H1 (cell line): ENCODE measurements at regions not wholly inside any gene's neighbourhood (a gene's known extent, or its start where the extent isn't known, plus 50 kb on each side); places are given as distances from the start of the nearest gene placed in this dataset.

ENCODE experiments used
- CTCF ChIA-PET: fragments of 300-600 bp; sonication (Branson Sonifier 250); formaldehyde crosslinking; loops from one replicate; lab custom pipeline; 2021; ENCODE audit not compliant: partially characterized antibody; lab: Charles Lee
- POLR2A ChIA-PET: fragments of 300-600 bp; sonication (Branson Sonifier 250); formaldehyde crosslinking; loops from one replicate; lab custom pipeline; 2021; ENCODE audit warnings: inconsistent platforms; ENCODE audit not compliant: partially characterized antibody; lab: Charles Lee
- DNase-seq, 2 experiments: peaks; one replicate each; pipeline versions ENCODE4 v3.0.0 to v3.0.0-alpha.2; 2010 to 2022; ENCODE audit warnings: low spot score in 2 of 2, low read depth in 1 of 2, mixed read lengths in 1 of 2
- FAIRE-seq: peaks from 2 replicates; lab custom pipeline; 2011; peaks lifted over from hg19 to GRCh38; lab: Jason Lieb, UNC
- H2AFZ ChIP-seq: 2 replicates; pipeline ENCODE4 v1.8.1; 2012; ENCODE audit warnings: low read length, inconsistent platforms
- H2AK5ac ChIP-seq: 2 replicates; pipeline ENCODE4 v1.6.1; 2013; ENCODE audit warnings: low read depth, low read length
- H2BK120ac ChIP-seq: replicated peaks from 2 replicates; pipeline ENCODE3; 2013; ENCODE audit warnings: low read depth, low read length, inconsistent platforms
- H2BK12ac ChIP-seq: 2 replicates; pipeline ENCODE4 v1.6.1; 2013; ENCODE audit warnings: low read depth, low read length
- H2BK15ac ChIP-seq: 2 replicates; pipeline ENCODE4 v1.6.1; 2013; ENCODE audit warnings: low read length
- H2BK20ac ChIP-seq: 2 replicates; pipeline ENCODE4 v1.6.1; 2013; ENCODE audit warnings: low read length
- H2BK5ac ChIP-seq: 2 replicates; pipeline ENCODE4 v1.6.1; 2013; ENCODE audit warnings: low read depth, low read length
- H3K14ac ChIP-seq: 2 replicates; pipeline ENCODE4 v1.6.1; 2013; ENCODE audit warnings: inconsistent platforms; ENCODE audit not compliant: insufficient read length
- H3K18ac ChIP-seq: 2 replicates; pipeline ENCODE4 v1.6.1; 2013; ENCODE audit warnings: low read length; ENCODE audit errors: extremely low read depth
- H3K23ac ChIP-seq: 2 replicates; pipeline ENCODE4 v1.6.1; 2013; ENCODE audit warnings: inconsistent platforms; ENCODE audit not compliant: insufficient read length
- H3K23me2 ChIP-seq: 2 replicates; pipeline ENCODE4 v1.6.1; 2013; ENCODE audit warnings: low read depth, low read length
- H3K27ac ChIP-seq: 2 replicates; pipeline ENCODE4 v1.6.1; 2011; ENCODE audit warnings: low read depth, low read length, inconsistent platforms
- H3K27me3 ChIP-seq, 4 experiments: replicated peaks in 1 of 4; 1 replicate in 1 of 4; 2 replicates in 3 of 4; pipeline versions ENCODE4 v1.6.1 to v1.8.1; 2011 to 2013; ENCODE audit warnings: low read length in 3 of 4, mild to moderate bottlenecking in 3 of 4, inconsistent platforms in 2 of 4, mixed read lengths in 2 of 4, moderate library complexity in 1 of 4; ENCODE audit not compliant: control insufficient read depth in 3 of 4, insufficient read depth in 3 of 4; ENCODE audit errors: extremely low read depth in 1 of 4
- H3K36me3 ChIP-seq, 4 experiments: 2 replicates each; pipeline versions ENCODE4 v1.6.1 to v1.8.1; 2011 to 2013; ENCODE audit warnings: mild to moderate bottlenecking in 4 of 4, low read length in 3 of 4, moderate library complexity in 2 of 4, control low read depth in 1 of 4, inconsistent platforms in 1 of 4; ENCODE audit not compliant: insufficient read depth in 4 of 4, control insufficient read depth in 2 of 4
- H3K4ac ChIP-seq: replicated peaks from 2 replicates; pipeline ENCODE3; 2013; ENCODE audit warnings: low read length, low read depth, mixed read lengths, inconsistent platforms; ENCODE audit not compliant: insufficient read length
- H3K4me1 ChIP-seq, 4 experiments: replicated peaks in 1 of 4; 1 replicate in 1 of 4; 2 replicates in 3 of 4; pipeline versions ENCODE4 v1.6.1 to v1.8.1; 2011 to 2013; ENCODE audit warnings: low read length in 3 of 4, inconsistent platforms in 2 of 4, mixed read lengths in 1 of 4; ENCODE audit not compliant: insufficient read depth in 4 of 4, control insufficient read depth in 3 of 4
- H3K4me2 ChIP-seq, 2 experiments: 2 replicates each; pipeline versions ENCODE4 v1.6.1 to v1.8.1; 2011 to 2013; ENCODE audit warnings: low read depth in 2 of 2, low read length in 2 of 2, control low read depth in 1 of 2, inconsistent platforms in 1 of 2, mild to moderate bottlenecking in 1 of 2; ENCODE audit not compliant: insufficient read depth in 1 of 2
- H3K4me3 ChIP-seq, 4 experiments: fragments of 200-600, 300-600 bp in 1 of 4; sonication (generic), shearing (Covaris generic), sonication (Bioruptor Twin) in 1 of 4; 2 replicates each; pipeline versions ENCODE4 v1.5.1 to v1.8.1; 2011 to 2016; ENCODE audit warnings: low read length in 4 of 4, low read depth in 3 of 4, control low read depth in 2 of 4, inconsistent platforms in 2 of 4, mild to moderate bottlenecking in 2 of 4, mixed read lengths in 1 of 4, moderate library complexity in 1 of 4; ENCODE audit not compliant: insufficient read depth in 2 of 4; ENCODE audit errors: extremely low read depth in 1 of 4
- H3K56ac ChIP-seq: replicated peaks from 2 replicates; pipeline ENCODE3; 2013; ENCODE audit warnings: low read depth, mild to moderate bottlenecking, mixed read lengths, low read length, inconsistent platforms; ENCODE audit not compliant: insufficient read length
- H3K79me1 ChIP-seq: 2 replicates; pipeline ENCODE4 v1.6.1; 2013; ENCODE audit warnings: low read depth, low read length, control low read depth
- H3K79me2 ChIP-seq, 2 experiments: 2 replicates each; pipeline versions ENCODE4 v1.6.1 to v1.8.1; 2012 to 2013; ENCODE audit warnings: low read length in 2 of 2, mild to moderate bottlenecking in 2 of 2, inconsistent platforms in 1 of 2; ENCODE audit not compliant: insufficient read depth in 2 of 2, control insufficient read depth in 1 of 2
- H3K9ac ChIP-seq, 4 experiments: replicated peaks in 1 of 4; 1 replicate in 1 of 4; 2 replicates in 3 of 4; pipeline versions ENCODE4 v1.6.1 to v1.8.1; 2011 to 2013; ENCODE audit warnings: low read depth in 3 of 4, low read length in 3 of 4, control low read depth in 2 of 4, mild to moderate bottlenecking in 2 of 4, moderate library complexity in 2 of 4, inconsistent platforms in 1 of 4; ENCODE audit errors: extremely low read depth in 1 of 4
- H3K9me3 ChIP-seq, 2 experiments: 2 replicates each; pipeline versions ENCODE4 v1.6.1 to v1.8.1; 2012 to 2013; ENCODE audit warnings: mild to moderate bottlenecking in 2 of 2, moderate library complexity in 2 of 2, control low read depth in 1 of 2, inconsistent platforms in 1 of 2, low read depth in 1 of 2, low read length in 1 of 2, mixed read lengths in 1 of 2; ENCODE audit not compliant: insufficient read depth in 2 of 2
- H4K20me1 ChIP-seq, 2 experiments: replicated peaks in 1 of 2; 2 replicates each; pipeline versions ENCODE3 to v1.8.1; 2011 to 2013; ENCODE audit warnings: inconsistent platforms in 2 of 2, low read length in 2 of 2, mild to moderate bottlenecking in 1 of 2; ENCODE audit not compliant: insufficient read depth in 2 of 2, control insufficient read depth in 1 of 2
- H4K5ac ChIP-seq: 2 replicates; pipeline ENCODE4 v1.6.1; 2013; ENCODE audit warnings: low read length, low read depth, mixed read lengths, inconsistent platforms; ENCODE audit not compliant: insufficient read length
- H4K8ac ChIP-seq: 2 replicates; pipeline ENCODE4 v1.8.0; 2013; ENCODE audit warnings: mild to moderate bottlenecking, moderate library complexity, low read length, inconsistent platforms; ENCODE audit not compliant: insufficient read depth; ENCODE audit errors: extremely low read depth
- H4K91ac ChIP-seq: replicated peaks from 2 replicates; pipeline ENCODE3; 2013; ENCODE audit warnings: low read length, mixed read lengths, inconsistent platforms; ENCODE audit not compliant: insufficient read length
- KDM4A ChIP-seq: IDR thresholded peaks from one replicate; pipeline ENCODE4 v1.7.1; 2012; ENCODE audit warnings: low read depth, mild to moderate bottlenecking, moderate library complexity, low read length, inconsistent platforms; ENCODE audit not compliant: severe bottlenecking
- NRF1 ChIP-seq: IDR thresholded peaks from 2 replicates; pipeline ENCODE4 v1.6.1; 2011; ENCODE audit warnings: mild to moderate bottlenecking, low read depth, low read length, improper control_type of control experiment
- POLR2AphosphoS5 ChIP-seq: IDR thresholded peaks from 2 replicates; pipeline ENCODE4 v1.6.1; 2011; ENCODE audit warnings: low read depth, low read length
- SIX5 ChIP-seq: IDR thresholded peaks from 2 replicates; pipeline ENCODE4 v1.6.1; 2011; ENCODE audit warnings: mild to moderate bottlenecking, low read depth, low read length
- SP2 ChIP-seq: IDR thresholded peaks from 2 replicates; pipeline ENCODE4 v1.6.1; 2012; ENCODE audit warnings: mild to moderate bottlenecking, low read length, inconsistent platforms
- TBP ChIP-seq: IDR thresholded peaks from 2 replicates; pipeline ENCODE4 v1.6.1; 2011; ENCODE audit warnings: low read depth, low read length, improper control_type of control experiment
- WGBS, 2 experiments: shearing (Covaris generic) in 1 of 2; methylation state at CpG; one replicate each; pipeline versions ENCODE4 v1.1.6 to v1.1.7; 2013 to 2015; ENCODE audit warnings: low lambda C conversion rate in 2 of 2, mixed read lengths in 2 of 2, inconsistent platforms in 1 of 2, low coverage in 1 of 2, missing lambda C conversion rate in 1 of 2; ENCODE audit not compliant: insufficient replicate concordance in 2 of 2, insufficient coverage in 1 of 2, insufficient read length in 1 of 2; ENCODE audit errors: extremely low coverage in 1 of 2, missing lambda C conversion rate in 1 of 2; 5-methylcytosine and 5-hydroxymethylcytosine counted together
- TF ChIP-seq, protein P1 (sequence below): IDR thresholded peaks from 2 replicates; pipeline ENCODE4 v1.6.1; 2011; ENCODE audit warnings: low read length, improper control_type of control experiment

DNA sequence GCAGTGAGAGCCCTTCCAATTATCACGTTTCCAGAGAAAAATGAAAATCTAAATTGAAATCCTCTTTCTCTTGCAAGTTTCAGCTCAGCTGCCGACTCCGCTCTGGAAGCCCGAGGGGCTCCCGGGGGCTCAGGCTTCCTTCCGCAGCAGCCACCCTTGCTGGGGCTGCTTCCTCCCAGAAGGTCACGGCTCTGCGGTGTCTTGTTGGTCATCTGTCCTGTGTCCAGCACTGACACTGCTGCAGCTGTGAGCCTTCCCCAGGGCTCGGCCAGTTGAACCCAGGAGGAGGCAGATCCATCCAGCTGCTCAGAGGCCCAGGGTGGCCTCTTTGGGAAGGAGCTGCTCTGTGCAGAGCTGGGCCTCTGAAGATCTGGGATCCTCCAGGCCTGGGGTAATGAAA, 1337.2 kb downstream of the TBC1D22A start:
- FAIRE-seq (no peak), DNase-seq (no peak)
- H4K91ac ChIP-seq, result no peak overlapping the region
- ChIA-PET CTCF (no interaction called here), POLR2A (no interaction called here)
- H3K56ac ChIP-seq, result no peak overlapping the region
- no peak overlapping the region for H2BK5ac ChIP-seq
- no peak overlapping the region for H3K4me3 ChIP-seq
- H2BK12ac ChIP-seq, result no peak overlapping the region
- no peak overlapping the region for H2BK120ac ChIP-seq
- no peak for TF ChIP-seq SP2
- TF ChIP-seq, protein P1, sequence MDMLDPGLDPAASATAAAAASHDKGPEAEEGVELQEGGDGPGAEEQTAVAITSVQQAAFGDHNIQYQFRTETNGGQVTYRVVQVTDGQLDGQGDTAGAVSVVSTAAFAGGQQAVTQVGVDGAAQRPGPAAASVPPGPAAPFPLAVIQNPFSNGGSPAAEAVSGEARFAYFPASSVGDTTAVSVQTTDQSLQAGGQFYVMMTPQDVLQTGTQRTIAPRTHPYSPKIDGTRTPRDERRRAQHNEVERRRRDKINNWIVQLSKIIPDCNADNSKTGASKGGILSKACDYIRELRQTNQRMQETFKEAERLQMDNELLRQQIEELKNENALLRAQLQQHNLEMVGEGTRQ, result no peak
- no peak for TF ChIP-seq KDM4A
- TF ChIP-seq SIX5, result no peak
- TF ChIP-seq NRF1, result no peak
- no peak for TF ChIP-seq TBP
- TF ChIP-seq POLR2AphosphoS5, result no peak
- no peak overlapping the region for H3K23ac ChIP-seq
- no peak overlapping the region for H4K8ac ChIP-seq
- H3K36me3 ChIP-seq, result no peaks in the 10 kb centered on the region
- H3K18ac ChIP-seq, result no peak overlapping the region
- no peaks in the 10 kb centered on the region for H3K27me3 ChIP-seq
- H3K4ac ChIP-seq, result no peak overlapping the region
- H2AK5ac ChIP-seq, result no peak overlapping the region
- H3K79me2 ChIP-seq, result no peaks in the 10 kb centered on the region
- H3K23me2 ChIP-seq, result no peaks in the 10 kb centered on the region
- H3K14ac ChIP-seq, result no peak overlapping the region
- 94% methylated on average over 9 of the region's 9 CpGs; no CpG with 5 or more reads in 1 of the 2 experiments for WGBS, 2 experiments
- no peak overlapping the region for H2BK20ac ChIP-seq
- H3K4me2 ChIP-seq, result no peak overlapping the region
- H3K4me1 ChIP-seq, result peaks cover 0 to 9% (median 0%) of the 10 kb centered on the region in 4 experiments; a peak in 2 of 7 replicates
- no peak overlapping the region for H3K9ac ChIP-seq
- H3K9me3 ChIP-seq, result peaks cover 0 to 2% of the 10 kb centered on the region in 2 experiments; a peak in 1 of 4 replicates
- no peak overlapping the region for H3K27ac ChIP-seq
- no peak overlapping the region for H2AFZ ChIP-seq
- H3K79me1 ChIP-seq, result no peaks in the 10 kb centered on the region
- no peaks in the 10 kb centered on the region for H4K20me1 ChIP-seq
- H2BK15ac ChIP-seq, result no peak overlapping the region
- no peak overlapping the region for H4K5ac ChIP-seq
